DND-41 (cell line): ENCODE measurements at regions not wholly inside any gene's neighbourhood (a gene's known extent, or its start where the extent isn't known, plus 50 kb on each side); places are given as distances from the start of the nearest gene placed in this dataset.

ENCODE experiments used
- EZH2 ChIP-seq: IDR thresholded peaks from 3 replicates; pipeline ENCODE4 v1.6.1; 2012; ENCODE audit warnings: borderline replicate concordance, low read depth, mild to moderate bottlenecking, moderate library complexity, low read length, inconsistent platforms; ENCODE audit not compliant: severe bottlenecking
- TF ChIP-seq, protein P1 (sequence below): IDR thresholded peaks from 2 replicates; pipeline ENCODE4 v1.5.1; 2012; ENCODE audit warnings: borderline replicate concordance, low read length, moderate library complexity, mild to moderate bottlenecking; ENCODE audit not compliant: poor library complexity, severe bottlenecking; ENCODE audit errors: extremely low read depth

DNA sequence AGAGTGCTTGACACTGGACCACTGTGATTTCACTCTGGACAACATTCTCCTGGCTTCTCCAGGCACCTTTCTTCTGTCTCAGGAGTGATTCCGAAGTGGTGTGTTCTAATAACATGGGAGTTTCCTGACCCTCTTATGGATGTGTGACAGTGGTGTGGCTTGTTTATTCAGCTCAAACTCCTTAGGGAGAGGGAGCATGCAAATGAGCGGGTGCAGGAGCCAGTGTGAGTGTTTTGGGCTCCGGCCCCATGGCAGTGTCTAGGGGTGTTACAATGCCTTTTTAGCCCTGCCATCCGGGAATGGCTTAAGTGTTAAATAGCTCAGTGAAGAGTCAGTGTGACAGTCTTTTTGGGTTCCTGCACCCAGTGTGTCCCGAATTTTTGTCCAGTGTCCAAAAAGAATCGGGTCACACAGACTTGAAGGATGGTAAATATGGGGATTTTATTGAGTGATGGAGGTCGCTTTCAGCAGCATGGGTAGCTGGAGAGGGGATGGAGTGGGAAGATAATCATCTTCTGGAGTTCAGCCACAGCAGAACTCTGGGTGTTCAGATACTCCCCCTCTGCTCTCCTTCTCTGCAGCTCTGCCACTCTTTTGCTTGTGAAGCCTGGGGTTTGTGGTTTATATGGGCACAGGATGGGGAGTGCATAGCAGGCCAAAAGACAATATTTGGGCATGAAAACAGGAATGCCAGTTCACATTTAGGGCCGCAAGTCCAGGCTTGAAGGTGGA is 928.9 kb upstream of the CITED2 start:
- TF ChIP-seq EZH2: no peak
- TF ChIP-seq, protein P1, sequence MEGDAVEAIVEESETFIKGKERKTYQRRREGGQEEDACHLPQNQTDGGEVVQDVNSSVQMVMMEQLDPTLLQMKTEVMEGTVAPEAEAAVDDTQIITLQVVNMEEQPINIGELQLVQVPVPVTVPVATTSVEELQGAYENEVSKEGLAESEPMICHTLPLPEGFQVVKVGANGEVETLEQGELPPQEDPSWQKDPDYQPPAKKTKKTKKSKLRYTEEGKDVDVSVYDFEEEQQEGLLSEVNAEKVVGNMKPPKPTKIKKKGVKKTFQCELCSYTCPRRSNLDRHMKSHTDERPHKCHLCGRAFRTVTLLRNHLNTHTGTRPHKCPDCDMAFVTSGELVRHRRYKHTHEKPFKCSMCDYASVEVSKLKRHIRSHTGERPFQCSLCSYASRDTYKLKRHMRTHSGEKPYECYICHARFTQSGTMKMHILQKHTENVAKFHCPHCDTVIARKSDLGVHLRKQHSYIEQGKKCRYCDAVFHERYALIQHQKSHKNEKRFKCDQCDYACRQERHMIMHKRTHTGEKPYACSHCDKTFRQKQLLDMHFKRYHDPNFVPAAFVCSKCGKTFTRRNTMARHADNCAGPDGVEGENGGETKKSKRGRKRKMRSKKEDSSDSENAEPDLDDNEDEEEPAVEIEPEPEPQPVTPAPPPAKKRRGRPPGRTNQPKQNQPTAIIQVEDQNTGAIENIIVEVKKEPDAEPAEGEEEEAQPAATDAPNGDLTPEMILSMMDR: no peak
